ENCODE measurements at regions not wholly inside any gene's neighbourhood (a gene's known extent, or its start where the extent isn't known, plus 50 kb on each side); places are given as distances from the start of the nearest gene placed in this dataset.
"Not testable (repeated sequence)": the region's sequence is repeated elsewhere in the genome, so short reads cannot be mapped to it uniquely, and the experiment has no call there.

- not testable (repeated sequence) for TF ChIP-seq CTCF (IDR thresholded peaks at IDR 0.05); ZFX (IDR thresholded peaks at IDR 0.05; ENCODE audit: borderline replicate concordance)
Observed at GRCh38 chr3:30479737-30480136, 126.7 kb upstream of the TGFBR2 start.

All from 22Rv1 (cell line).